Neuronal stem cell (in vitro differentiated cells): ENCODE measurements at regions not wholly inside any gene's neighbourhood (a gene's known extent, or its start where the extent isn't known, plus 50 kb on each side); places are given as distances from the start of the nearest gene placed in this dataset.
A peak's percentile ranks its signal among the peaks of the same experiment; 100 is the strongest.

Experiments
- DNase-seq: peaks from one replicate; pipeline ENCODE4 v3.0.0-alpha.2; 2013; ENCODE audit warnings: low spot score
- H2AFZ ChIP-seq: one replicate; pipeline ENCODE4 v1.6.1; 2013; ENCODE audit warnings: mild to moderate bottlenecking, low read length, inconsistent platforms
- H2AK5ac ChIP-seq: 2 replicates; pipeline ENCODE4 v1.6.1; 2013; ENCODE audit warnings: low read depth, mild to moderate bottlenecking, inconsistent platforms, low read length, moderate library complexity, mixed read lengths
- H2BK120ac ChIP-seq: 2 replicates; pipeline ENCODE4 v1.6.1; 2013; ENCODE audit warnings: low read depth, mild to moderate bottlenecking, inconsistent platforms, low read length, moderate library complexity, mixed read lengths
- H2BK12ac ChIP-seq: one replicate; pipeline ENCODE4 v1.6.1; 2013; ENCODE audit warnings: low read length, inconsistent platforms
- H2BK15ac ChIP-seq: 2 replicates; pipeline ENCODE4 v1.6.1; 2013; ENCODE audit warnings: mild to moderate bottlenecking, low read length, inconsistent platforms, mixed read lengths
- H2BK5ac ChIP-seq: one replicate; pipeline ENCODE4 v1.6.1; 2013; ENCODE audit warnings: inconsistent platforms, mild to moderate bottlenecking, low read length, moderate library complexity
- H3K14ac ChIP-seq: one replicate; pipeline ENCODE4 v1.6.1; 2013; ENCODE audit warnings: low read length, inconsistent platforms
- H3K18ac ChIP-seq: 2 replicates; pipeline ENCODE4 v1.6.1; 2013; ENCODE audit warnings: low read length, inconsistent platforms
- H3K23ac ChIP-seq: 2 replicates; pipeline ENCODE4 v1.6.1; 2013; ENCODE audit warnings: low read depth, mild to moderate bottlenecking, mixed read lengths, low read length, inconsistent platforms; ENCODE audit not compliant: poor library complexity
- H3K27ac ChIP-seq: replicated peaks from 3 replicates; pipeline ENCODE4 v1.5.1; 2013; ENCODE audit warnings: low read length, inconsistent platforms
- H3K27me3 ChIP-seq, 3 experiments: 2 replicates each; pipeline ENCODE4 v1.6.1; 2013; ENCODE audit warnings: low read length in 3 of 3, mild to moderate bottlenecking in 2 of 3, inconsistent platforms in 1 of 3, low read depth in 1 of 3, mixed read lengths in 1 of 3, moderate library complexity in 1 of 3; ENCODE audit not compliant: control insufficient read depth in 3 of 3, insufficient read depth in 3 of 3
- H3K36me3 ChIP-seq, 2 donors: replicated peaks in 1 of 2; 2 replicates each; pipeline ENCODE4 v1.6.1; 2013; ENCODE audit warnings: low read length in 2 of 2; ENCODE audit not compliant: control insufficient read depth in 2 of 2, insufficient read depth in 2 of 2
- H3K4ac ChIP-seq: 2 replicates; pipeline ENCODE4 v1.6.1; 2013; ENCODE audit warnings: inconsistent platforms, mild to moderate bottlenecking, low read length, moderate library complexity
- H3K4me1 ChIP-seq, 2 donors: 1 replicate in 1 of 2; 2 replicates in 1 of 2; pipeline ENCODE4 v1.6.1; 2013; ENCODE audit warnings: low read length in 2 of 2, low read depth in 1 of 2; ENCODE audit not compliant: control insufficient read depth in 2 of 2, insufficient read depth in 1 of 2
- H3K4me2 ChIP-seq: one replicate; pipeline ENCODE4 v1.6.1; 2013; ENCODE audit warnings: mild to moderate bottlenecking, low read length, inconsistent platforms; ENCODE audit not compliant: insufficient read depth, poor library complexity, severe bottlenecking
- H3K4me3 ChIP-seq, 2 donors: 2 replicates each; pipeline ENCODE4 v1.5.1; 2013; ENCODE audit warnings: low read length in 2 of 2, mild to moderate bottlenecking in 2 of 2, inconsistent platforms in 1 of 2, moderate library complexity in 1 of 2
- H3K79me1 ChIP-seq: one replicate; pipeline ENCODE4 v1.6.1; 2013; ENCODE audit warnings: low read depth, mild to moderate bottlenecking, inconsistent platforms, low read length, moderate library complexity
- H3K9ac ChIP-seq: one replicate; pipeline ENCODE4 v1.6.1; 2013; ENCODE audit warnings: mild to moderate bottlenecking, low read depth, low read length, inconsistent platforms; ENCODE audit not compliant: poor library complexity
- H3K9me3 ChIP-seq, 2 donors: replicated peaks in 1 of 2; 2 replicates each; pipeline versions ENCODE3 to v1.6.1; 2013; ENCODE audit warnings: low read length in 2 of 2, mild to moderate bottlenecking in 2 of 2, inconsistent platforms in 1 of 2, low read depth in 1 of 2, mixed read lengths in 1 of 2, moderate library complexity in 1 of 2; ENCODE audit not compliant: control insufficient read depth in 2 of 2, insufficient read depth in 1 of 2
- H4K8ac ChIP-seq: one replicate; pipeline ENCODE4 v1.6.1; 2013; ENCODE audit warnings: low read depth, mild to moderate bottlenecking, inconsistent platforms, low read length, moderate library complexity
- H4K91ac ChIP-seq: one replicate; pipeline ENCODE4 v1.6.1; 2013; ENCODE audit warnings: low read length, low read depth, mild to moderate bottlenecking, inconsistent platforms; ENCODE audit not compliant: poor library complexity
- WGBS, 2 donors: extraction: QIAGEN DNeasy Blood & Tissue Kit; methylation state at CpG; one replicate each; pipeline ENCODE4 v1.1.7; 2013; ENCODE audit warnings: missing lambda C conversion rate in 2 of 2, mixed read lengths in 1 of 2; ENCODE audit not compliant: insufficient read length in 2 of 2, insufficient replicate concordance in 1 of 2; ENCODE audit errors: extremely low coverage in 2 of 2; 5-methylcytosine and 5-hydroxymethylcytosine counted together

GRCh38 chr10:120998782-120999285, 147.7 kb downstream of the WDR11 start:
- Histone ChIP-seq H3K14ac (no peak overlapping the region), H2BK5ac (no peak overlapping the region), H3K27me3 (no peaks in the 10 kb centered on the region), H3K23ac (no peak overlapping the region), H3K9ac (no peak overlapping the region), H2BK15ac (no peak overlapping the region), H3K4me3 (no peak overlapping the region), H3K4me2 (no peak overlapping the region), H4K8ac (no peak overlapping the region), H3K9me3 (no peaks in the 10 kb centered on the region), H2BK120ac (no peak overlapping the region), H3K27ac (no peak overlapping the region), H3K18ac (no peak overlapping the region), H2AFZ (no peak overlapping the region), H3K4me1 (peaks cover 5% of the 10 kb centered on the region in 2 donors), H3K4ac (no peak overlapping the region), H4K91ac (no peak overlapping the region), H2AK5ac (no peak overlapping the region), H2BK12ac (no peak overlapping the region), H3K36me3 (no peaks in the 10 kb centered on the region), H3K79me1 (no peaks in the 10 kb centered on the region)
- DNase-seq = no peak
- WGBS, 2 donors = no CpG with 5 or more reads among the region's 6 CpGs

DNA sequence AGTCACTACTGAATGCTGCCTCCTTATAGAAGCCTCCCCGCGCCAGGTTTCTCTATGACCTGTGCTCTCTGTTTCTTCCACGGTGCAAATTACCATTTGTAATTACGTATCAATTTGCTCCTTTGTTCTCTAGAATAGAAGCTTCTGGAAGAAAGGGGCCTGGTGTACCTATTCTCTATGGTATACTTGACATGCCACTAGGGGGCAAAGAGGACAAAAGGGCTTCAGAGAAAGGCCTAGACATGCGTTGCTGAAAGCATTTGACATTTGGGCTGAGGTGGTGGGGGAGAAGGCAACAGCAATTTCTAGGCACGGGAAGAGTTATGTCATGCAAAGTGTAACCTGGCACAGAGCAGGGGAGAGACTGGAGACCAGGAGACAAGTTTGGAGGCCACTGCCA, 148.7 kb downstream of the WDR11 start:
- no peaks in the 10 kb centered on the region for H3K27me3 ChIP-seq
- H3K4me3 ChIP-seq = no peak overlapping the region
- no peak overlapping the region for H3K27ac ChIP-seq
- H2BK12ac ChIP-seq = no peak overlapping the region
- H4K91ac ChIP-seq = no peak overlapping the region
- no peak overlapping the region for H3K4me2 ChIP-seq
- no peak overlapping the region for H2AFZ ChIP-seq
- H3K36me3 ChIP-seq = no peaks in the 10 kb centered on the region
- no peaks in the 10 kb centered on the region for H3K79me1 ChIP-seq
- H3K23ac ChIP-seq = no peak overlapping the region
- no peak overlapping the region for H4K8ac ChIP-seq
- no peak overlapping the region for H2BK5ac ChIP-seq
- no peak overlapping the region for H2BK15ac ChIP-seq
- peak overlapping the region; percentile 16 for H3K18ac ChIP-seq
- no peak overlapping the region for H3K14ac ChIP-seq
- no peaks in the 10 kb centered on the region for H3K9me3 ChIP-seq
- H2AK5ac ChIP-seq = no peak overlapping the region
- H3K9ac ChIP-seq = no peak overlapping the region
- peaks cover 5% of the 10 kb centered on the region in 2 donors for H3K4me1 ChIP-seq
- no peak overlapping the region for H3K4ac ChIP-seq
- WGBS, 2 donors = no CpG with 5 or more reads among the region's 6 CpGs
- no peak for DNase-seq
- no peak overlapping the region for H2BK120ac ChIP-seq

- H3K9me3 ChIP-seq = peaks cover 6 to 7% of the 10 kb centered on the region in 2 donors
- no peak overlapping the region for H2BK15ac ChIP-seq
- H3K18ac ChIP-seq = no peak overlapping the region
- H3K27me3 ChIP-seq = no peaks in the 10 kb centered on the region
- H3K23ac ChIP-seq = no peak overlapping the region
- H3K4me1 ChIP-seq = peaks cover 5% of the 10 kb centered on the region in 2 donors
- no CpG with 5 or more reads among the region's 6 CpGs for WGBS, 2 donors
- no peak overlapping the region for H3K9ac ChIP-seq
- no peak overlapping the region for H3K27ac ChIP-seq
- H4K91ac ChIP-seq = no peak overlapping the region
- no peak overlapping the region for H3K4ac ChIP-seq
- no peaks in the 10 kb centered on the region for H3K79me1 ChIP-seq
- no peak overlapping the region for H2BK5ac ChIP-seq
- H2AFZ ChIP-seq = no peak overlapping the region
- H2BK120ac ChIP-seq = no peak overlapping the region
- no peak overlapping the region for H2AK5ac ChIP-seq
- no peak overlapping the region for H4K8ac ChIP-seq
- no peak overlapping the region for H3K14ac ChIP-seq
- no peak overlapping the region for H2BK12ac ChIP-seq
- no peak for DNase-seq
- no peak overlapping the region for H3K4me3 ChIP-seq
- no peak overlapping the region for H3K4me2 ChIP-seq
- peaks cover 0 to 3% of the 10 kb centered on the region in 2 donors for H3K36me3 ChIP-seq
Observed at GRCh38 chr10:121002586-121003205, 151.5 kb downstream of the WDR11 start.

DNA sequence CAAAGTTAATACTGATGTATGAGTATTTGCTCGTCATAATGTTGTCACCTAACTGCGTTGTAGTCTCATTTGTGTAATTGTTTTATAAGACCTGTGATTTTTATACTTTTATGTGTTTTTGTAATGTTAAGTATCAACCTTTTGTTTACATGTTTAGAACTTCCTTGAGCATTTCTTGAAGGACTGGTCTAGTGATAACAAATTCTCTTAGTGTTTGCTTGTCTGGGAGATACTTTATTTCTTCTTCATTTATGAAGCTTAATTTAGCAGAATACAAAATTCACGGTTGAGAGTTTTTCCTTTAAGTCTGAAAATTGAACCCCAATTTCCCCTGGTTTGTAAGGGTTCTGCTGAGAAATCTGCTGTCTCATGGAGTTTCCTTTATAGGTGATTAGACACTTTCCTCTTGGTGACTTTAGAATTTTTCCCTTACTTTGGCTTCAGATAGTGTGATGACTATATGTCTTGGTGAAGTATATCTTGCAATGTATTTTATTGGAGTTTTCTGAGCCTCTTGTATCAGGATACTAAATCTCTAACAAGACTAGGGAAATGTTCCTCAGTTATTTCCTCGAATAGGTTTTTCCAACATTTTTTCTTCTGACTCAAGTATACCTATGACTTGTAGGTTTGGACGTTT, 154.9 kb downstream of the WDR11 start:
- no peak overlapping the region for H3K18ac ChIP-seq
- H3K27ac ChIP-seq = no peak overlapping the region
- peaks cover 1 to 3% of the 10 kb centered on the region in 2 donors for H3K4me1 ChIP-seq
- peaks cover 6 to 7% of the 10 kb centered on the region in 2 donors for H3K9me3 ChIP-seq
- peak; percentile 17 for DNase-seq
- H2BK15ac ChIP-seq = no peak overlapping the region
- no peak overlapping the region for H4K8ac ChIP-seq
- peaks cover 0 to 3% of the 10 kb centered on the region in 2 donors for H3K36me3 ChIP-seq
- no peak overlapping the region for H2BK120ac ChIP-seq
- no peak overlapping the region for H3K4ac ChIP-seq
- H3K27me3 ChIP-seq = no peaks in the 10 kb centered on the region
- no peak overlapping the region for H3K4me3 ChIP-seq
- H2AFZ ChIP-seq = no peak overlapping the region
- WGBS, 2 donors = no CpG with 5 or more reads among the region's 5 CpGs
- H2BK12ac ChIP-seq = no peak overlapping the region
- no peak overlapping the region for H3K4me2 ChIP-seq
- H4K91ac ChIP-seq = no peak overlapping the region
- H3K9ac ChIP-seq = no peak overlapping the region
- H2BK5ac ChIP-seq = no peak overlapping the region
- H3K23ac ChIP-seq = no peak overlapping the region
- H3K14ac ChIP-seq = no peak overlapping the region
- no peak overlapping the region for H2AK5ac ChIP-seq
- no peaks in the 10 kb centered on the region for H3K79me1 ChIP-seq
